Fibroblast of mammary gland (primary cell): ENCODE measurements at regions not wholly inside any gene's neighbourhood (a gene's known extent, or its start where the extent isn't known, plus 50 kb on each side); places are given as distances from the start of the nearest gene placed in this dataset.
A peak's percentile ranks its signal among the peaks of the same experiment; 100 is the strongest.
"Not testable (repeated sequence)": the region's sequence is repeated elsewhere in the genome, so short reads cannot be mapped to it uniquely, and the experiment has no call there.

Source experiments
- DNase-seq: peaks from one replicate; pipeline ENCODE4 v3.0.0-alpha.2; 2010; ENCODE audit warnings: low read depth
- H3K4me3 ChIP-seq: 2 replicates; pipeline ENCODE4 v1.5.1; 2011; ENCODE audit warnings: low read depth, mild to moderate bottlenecking, low read length, moderate library complexity; ENCODE audit not compliant: control insufficient read depth
- TF ChIP-seq, protein P1 (sequence below): conservative IDR thresholded peaks from 2 replicates; pipeline ENCODE4 v1.5.1; 2011; ENCODE audit warnings: low read depth, low read length, inconsistent platforms; ENCODE audit not compliant: control insufficient read depth, insufficient read depth

DNA sequence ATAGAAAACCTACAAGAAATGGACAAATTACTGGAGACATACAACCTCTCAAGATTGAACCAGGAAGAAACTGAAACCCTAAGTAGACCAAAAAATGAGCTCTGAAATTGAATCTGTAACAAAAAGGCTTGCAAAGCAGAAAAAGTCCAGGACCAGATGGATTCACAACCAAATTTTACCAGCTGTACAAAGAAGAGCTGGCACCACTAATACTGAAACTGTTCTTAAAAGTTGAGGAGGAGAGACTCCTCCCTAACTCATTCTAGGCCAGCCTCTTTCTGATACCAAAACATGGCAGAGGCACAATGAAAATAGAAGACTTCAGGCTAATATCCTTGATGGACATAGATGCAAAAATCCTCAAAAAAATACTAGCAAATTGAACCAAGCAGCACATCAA lies 542.3 kb downstream of the CYLC2 start:
- no peak for DNase-seq
- no peak overlapping the region for H3K4me3 ChIP-seq
- TF ChIP-seq, protein P1, sequence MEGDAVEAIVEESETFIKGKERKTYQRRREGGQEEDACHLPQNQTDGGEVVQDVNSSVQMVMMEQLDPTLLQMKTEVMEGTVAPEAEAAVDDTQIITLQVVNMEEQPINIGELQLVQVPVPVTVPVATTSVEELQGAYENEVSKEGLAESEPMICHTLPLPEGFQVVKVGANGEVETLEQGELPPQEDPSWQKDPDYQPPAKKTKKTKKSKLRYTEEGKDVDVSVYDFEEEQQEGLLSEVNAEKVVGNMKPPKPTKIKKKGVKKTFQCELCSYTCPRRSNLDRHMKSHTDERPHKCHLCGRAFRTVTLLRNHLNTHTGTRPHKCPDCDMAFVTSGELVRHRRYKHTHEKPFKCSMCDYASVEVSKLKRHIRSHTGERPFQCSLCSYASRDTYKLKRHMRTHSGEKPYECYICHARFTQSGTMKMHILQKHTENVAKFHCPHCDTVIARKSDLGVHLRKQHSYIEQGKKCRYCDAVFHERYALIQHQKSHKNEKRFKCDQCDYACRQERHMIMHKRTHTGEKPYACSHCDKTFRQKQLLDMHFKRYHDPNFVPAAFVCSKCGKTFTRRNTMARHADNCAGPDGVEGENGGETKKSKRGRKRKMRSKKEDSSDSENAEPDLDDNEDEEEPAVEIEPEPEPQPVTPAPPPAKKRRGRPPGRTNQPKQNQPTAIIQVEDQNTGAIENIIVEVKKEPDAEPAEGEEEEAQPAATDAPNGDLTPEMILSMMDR: no peak

DNA sequence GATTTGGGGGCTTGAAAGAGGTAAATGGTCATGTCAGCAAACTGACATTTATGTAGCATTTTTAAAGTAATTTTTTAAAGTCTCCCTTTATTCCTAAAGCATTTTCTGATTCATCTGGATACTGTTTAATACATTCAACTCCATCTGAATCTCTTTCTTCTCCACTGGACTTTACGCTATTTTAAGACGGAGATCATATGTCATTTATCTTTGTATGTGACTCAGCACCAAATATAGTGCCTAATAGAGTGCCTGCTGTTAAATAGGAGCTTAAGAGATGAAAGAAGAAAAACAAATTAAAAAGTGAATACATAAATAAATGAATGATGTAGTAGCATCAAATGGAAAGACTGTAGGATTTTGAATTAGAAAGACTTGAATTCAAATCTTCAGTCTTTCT lies 548.8 kb upstream of the SMC2 start:
- no peak overlapping the region for H3K4me3 ChIP-seq
- TF ChIP-seq, protein P1: no peak
- DNase-seq: no peak

DNA sequence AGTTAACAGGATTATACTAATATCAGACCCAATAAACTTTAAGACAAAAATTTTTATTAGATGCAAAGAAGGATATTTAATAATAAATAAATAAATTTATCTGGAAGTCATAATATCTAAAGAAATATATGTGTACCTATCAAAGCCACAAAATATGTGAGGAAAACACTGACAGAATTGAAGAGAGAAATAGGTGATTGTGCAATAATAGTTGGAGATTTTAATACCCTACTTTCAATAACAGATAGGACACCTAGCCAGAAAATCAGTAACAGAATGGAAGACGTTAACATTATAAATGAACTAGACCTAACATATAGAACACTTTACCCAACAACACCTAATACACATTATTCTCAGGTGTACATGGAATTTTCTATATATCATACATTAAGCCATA lies 541.4 kb upstream of the SMC2 start:
- H3K4me3 ChIP-seq: no peak overlapping the region
- TF ChIP-seq, protein P1: no peak

GRCh38 chr9:103574056-103574455 lies 520.1 kb upstream of the SMC2 start:
- DNase-seq: peak; percentile 48
- no peak overlapping the region for H3K4me3 ChIP-seq
- TF ChIP-seq, protein P1: no peak

More for the DNA sequence above, 541.4 kb upstream of the SMC2 start:
- no peak for DNase-seq

- TF ChIP-seq, protein P1: no peak
- H3K4me3 ChIP-seq: no peak overlapping the region
- DNase-seq: no peak
These were observed 507.4 kb upstream of the SMC2 start for GRCh38 chr9:103586721-103587120.

DNA sequence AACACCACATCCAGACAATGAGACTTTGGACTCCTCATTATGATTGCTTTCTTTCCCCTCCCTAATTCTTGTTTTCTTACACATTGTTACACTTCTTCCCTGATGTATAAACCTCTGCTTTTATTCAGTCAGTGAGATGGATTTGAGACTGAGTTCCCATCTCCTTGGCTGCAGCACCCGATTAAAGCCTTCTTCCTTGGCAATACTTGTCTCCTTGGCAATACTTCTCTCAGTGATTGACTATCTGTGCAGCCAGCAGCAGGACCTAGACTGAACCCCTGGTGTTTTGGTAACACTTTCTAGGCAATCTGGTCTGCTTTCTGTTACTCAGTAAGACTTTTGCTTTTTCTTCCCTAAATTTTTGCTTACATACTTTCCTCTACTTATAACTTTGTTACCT lies 492.8 kb upstream of the SMC2 start:
- H3K4me3 ChIP-seq: no peak overlapping the region
- TF ChIP-seq, protein P1: no peak
- DNase-seq: no peak

DNA sequence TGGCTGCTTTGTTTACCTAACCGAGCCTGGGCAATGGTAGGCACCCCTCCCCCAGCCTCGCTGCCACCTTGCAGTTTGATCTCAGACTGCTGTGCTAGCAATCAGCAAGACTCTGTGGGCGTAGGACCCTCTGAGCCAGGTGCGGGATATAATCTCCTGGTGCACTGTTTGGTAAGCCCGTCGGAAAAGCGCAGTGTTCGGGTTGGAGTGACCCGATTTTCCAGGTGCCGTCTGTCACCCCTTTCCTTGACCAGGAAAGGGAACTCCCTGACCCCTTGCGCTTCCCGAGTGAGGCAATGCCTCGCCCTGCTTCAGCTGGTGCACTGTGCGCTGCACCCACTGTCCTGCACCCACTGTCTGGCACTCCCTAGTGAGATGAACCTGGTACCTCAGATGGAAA lies 482.2 kb upstream of the SMC2 start:
- H3K4me3 ChIP-seq, DNase-seq: not testable (repeated sequence)

DNA sequence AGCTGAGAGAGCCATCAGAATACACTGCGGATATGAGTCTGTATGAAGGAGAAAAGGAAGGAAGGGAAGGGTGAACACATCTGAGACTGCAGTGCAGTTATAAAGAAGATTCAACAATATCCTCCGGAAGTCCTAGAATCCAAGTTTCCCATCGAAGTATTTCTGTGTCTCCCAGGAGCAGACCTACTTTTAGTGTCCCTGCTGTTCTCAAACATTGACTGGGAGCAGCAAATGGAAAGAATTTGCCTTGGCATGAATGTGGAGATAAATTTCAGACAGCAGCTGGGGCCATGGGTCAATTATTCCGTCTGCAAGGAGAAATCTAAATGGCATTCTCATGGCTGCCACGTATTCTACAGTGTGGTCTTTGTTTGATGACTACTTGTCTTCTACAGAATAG lies 478.1 kb upstream of the SMC2 start:
- no peak for DNase-seq
- H3K4me3 ChIP-seq: no peak overlapping the region
- TF ChIP-seq, protein P1: no peak
